ENCODE measurements at regions not wholly inside any gene's neighbourhood (a gene's known extent, or its start where the extent isn't known, plus 50 kb on each side); places are given as distances from the start of the nearest gene placed in this dataset.

DNA sequence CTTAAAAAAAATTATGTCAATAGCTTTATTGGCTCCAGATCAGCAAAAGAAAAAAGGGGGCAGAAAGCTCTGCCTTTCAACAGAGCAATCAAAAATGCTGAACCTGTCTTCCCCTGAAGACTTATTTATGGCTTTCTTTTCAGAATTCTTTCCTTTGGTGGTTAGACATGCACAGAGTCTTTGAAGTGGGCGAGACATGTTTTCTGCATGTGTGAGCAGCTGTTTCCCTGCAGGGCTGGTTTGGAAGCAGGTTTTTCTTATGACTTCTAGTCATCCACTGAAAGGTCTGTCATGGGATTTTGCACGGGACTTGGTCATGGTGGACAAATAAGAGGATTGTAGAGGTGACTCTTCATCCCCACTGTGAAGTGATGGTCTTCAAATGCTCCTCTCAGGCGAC, 160.3 kb downstream of the VAPA start (continued):
- TF ChIP-seq CTCF (conservative IDR thresholded peaks at IDR 0.05; ENCODE audit: low read depth in 2 of 2), result no peak
- TF ChIP-seq, protein P1, sequence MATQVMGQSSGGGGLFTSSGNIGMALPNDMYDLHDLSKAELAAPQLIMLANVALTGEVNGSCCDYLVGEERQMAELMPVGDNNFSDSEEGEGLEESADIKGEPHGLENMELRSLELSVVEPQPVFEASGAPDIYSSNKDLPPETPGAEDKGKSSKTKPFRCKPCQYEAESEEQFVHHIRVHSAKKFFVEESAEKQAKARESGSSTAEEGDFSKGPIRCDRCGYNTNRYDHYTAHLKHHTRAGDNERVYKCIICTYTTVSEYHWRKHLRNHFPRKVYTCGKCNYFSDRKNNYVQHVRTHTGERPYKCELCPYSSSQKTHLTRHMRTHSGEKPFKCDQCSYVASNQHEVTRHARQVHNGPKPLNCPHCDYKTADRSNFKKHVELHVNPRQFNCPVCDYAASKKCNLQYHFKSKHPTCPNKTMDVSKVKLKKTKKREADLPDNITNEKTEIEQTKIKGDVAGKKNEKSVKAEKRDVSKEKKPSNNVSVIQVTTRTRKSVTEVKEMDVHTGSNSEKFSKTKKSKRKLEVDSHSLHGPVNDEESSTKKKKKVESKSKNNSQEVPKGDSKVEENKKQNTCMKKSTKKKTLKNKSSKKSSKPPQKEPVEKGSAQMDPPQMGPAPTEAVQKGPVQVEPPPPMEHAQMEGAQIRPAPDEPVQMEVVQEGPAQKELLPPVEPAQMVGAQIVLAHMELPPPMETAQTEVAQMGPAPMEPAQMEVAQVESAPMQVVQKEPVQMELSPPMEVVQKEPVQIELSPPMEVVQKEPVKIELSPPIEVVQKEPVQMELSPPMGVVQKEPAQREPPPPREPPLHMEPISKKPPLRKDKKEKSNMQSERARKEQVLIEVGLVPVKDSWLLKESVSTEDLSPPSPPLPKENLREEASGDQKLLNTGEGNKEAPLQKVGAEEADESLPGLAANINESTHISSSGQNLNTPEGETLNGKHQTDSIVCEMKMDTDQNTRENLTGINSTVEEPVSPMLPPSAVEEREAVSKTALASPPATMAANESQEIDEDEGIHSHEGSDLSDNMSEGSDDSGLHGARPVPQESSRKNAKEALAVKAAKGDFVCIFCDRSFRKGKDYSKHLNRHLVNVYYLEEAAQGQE (IDR thresholded peaks at IDR 0.05; ENCODE audit: unreplicated experiment), result no peak

DNA sequence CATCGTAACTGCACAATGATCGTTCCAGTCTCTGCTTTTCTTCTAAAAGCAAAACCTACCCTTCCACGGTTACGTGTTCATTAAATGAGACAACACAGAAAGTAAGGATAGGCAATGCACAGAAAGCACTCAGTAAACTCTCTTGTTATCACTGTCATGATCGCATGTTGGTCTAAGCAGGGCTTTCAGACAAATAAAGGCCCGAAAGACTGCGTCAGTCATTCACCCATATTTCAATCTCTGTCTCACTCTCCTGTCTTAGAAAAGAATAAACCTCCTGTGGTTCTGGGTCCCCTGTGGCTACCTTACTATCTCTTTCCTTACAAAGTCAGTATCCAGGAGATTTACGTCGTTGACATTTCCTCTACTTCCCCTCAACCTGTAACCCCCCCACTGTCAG, 160.9 kb downstream of the VAPA start:
- Mint-ChIP-seq H3K36me3 (ENCODE audit: low read depth) (no peaks in the 10 kb centered on the region), H3K27ac (no peak overlapping the region), H3K4me1 (peaks cover 17% of the 10 kb centered on the region; the same call in 2 of the 3 replicates), H3K27me3 (ENCODE audit: insufficient read depth, low read depth, poor library complexity) (peaks cover 5% of the 10 kb centered on the region), H3K9me3 (no peaks in the 10 kb centered on the region), H3K4me3 (no peak overlapping the region)
- no peak for TF ChIP-seq CREB1 (CRISPR knock-in tag; IDR thresholded peaks at IDR 0.05; ENCODE audit: low read depth)
- no peak for TF ChIP-seq JUNB (IDR thresholded peaks at IDR 0.05; ENCODE audit: unreplicated experiment)
- TF ChIP-seq ZNF114 (CRISPR knock-in tag; IDR thresholded peaks at IDR 0.05), result no peak
- TF ChIP-seq, protein P1 (IDR thresholded peaks at IDR 0.05; ENCODE audit: unreplicated experiment), result no peak
- Histone ChIP-seq H3K27me3 (ENCODE audit: insufficient read depth) (no peaks in the 10 kb centered on the region), H2AFZ (no peak overlapping the region), H4K20me1 (replicated peaks; ENCODE audit: insufficient read depth) (no peaks in the 10 kb centered on the region), H3K36me3 (ENCODE audit: insufficient read depth) (no peaks in the 10 kb centered on the region), H3K4me1 (ENCODE audit: insufficient read depth) (no peaks in the 10 kb centered on the region; the same call in 1 of the 2 replicates), H3K27ac (ENCODE audit: low read depth) (no peak overlapping the region), H3K9me2 (ENCODE audit: insufficient read depth) (peaks cover 6% of the 10 kb centered on the region; the same call in 1 of the 2 replicates), H3K4me3 (no peak overlapping the region), H3K4me2 (no peak overlapping the region), H3K79me2 (replicated peaks; ENCODE audit: insufficient read depth) (no peaks in the 10 kb centered on the region), H3F3A (replicated peaks; ENCODE audit: low read depth) (no peaks in the 10 kb centered on the region)
- DNase-seq (ENCODE audit: low spot score), result no peak
- ATAC-seq, result no peak
